ENCODE measurements at regions not wholly inside any gene's neighbourhood (a gene's known extent, or its start where the extent isn't known, plus 50 kb on each side); places are given as distances from the start of the nearest gene placed in this dataset.

DNA sequence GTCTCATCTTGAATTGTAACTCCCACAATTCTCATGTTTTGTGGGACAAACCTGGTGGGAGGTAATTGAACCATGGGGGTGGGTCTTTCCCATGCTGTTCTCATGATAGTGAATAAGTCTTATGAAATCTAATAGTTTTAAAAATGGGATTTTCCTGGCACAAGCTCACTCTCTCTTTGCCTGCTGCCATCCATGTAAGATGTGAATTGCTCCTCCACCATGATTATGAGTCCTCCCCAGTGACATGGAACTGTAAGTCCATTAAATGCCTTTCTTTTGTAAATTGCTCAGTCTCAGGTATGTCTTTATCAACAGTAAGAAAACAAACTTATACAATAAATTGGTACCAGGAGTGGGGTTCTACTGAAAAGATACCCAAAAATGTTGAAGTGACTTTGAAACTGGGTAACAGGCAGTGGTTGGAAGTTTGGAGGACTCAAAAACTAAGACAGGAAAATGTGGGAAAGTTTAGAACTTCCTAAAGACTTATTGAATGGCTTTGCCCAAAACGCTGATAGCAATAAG, 601.4 kb downstream of the ZEB2 start:
- ATAC-seq: no peak
- TF ChIP-seq ISL1 (CRISPR knock-in tag; IDR thresholded peaks at IDR 0.05) (no peak), ESRRG (CRISPR knock-in tag; IDR thresholded peaks at IDR 0.05) (no peak)
- TF ChIP-seq, protein P1, sequence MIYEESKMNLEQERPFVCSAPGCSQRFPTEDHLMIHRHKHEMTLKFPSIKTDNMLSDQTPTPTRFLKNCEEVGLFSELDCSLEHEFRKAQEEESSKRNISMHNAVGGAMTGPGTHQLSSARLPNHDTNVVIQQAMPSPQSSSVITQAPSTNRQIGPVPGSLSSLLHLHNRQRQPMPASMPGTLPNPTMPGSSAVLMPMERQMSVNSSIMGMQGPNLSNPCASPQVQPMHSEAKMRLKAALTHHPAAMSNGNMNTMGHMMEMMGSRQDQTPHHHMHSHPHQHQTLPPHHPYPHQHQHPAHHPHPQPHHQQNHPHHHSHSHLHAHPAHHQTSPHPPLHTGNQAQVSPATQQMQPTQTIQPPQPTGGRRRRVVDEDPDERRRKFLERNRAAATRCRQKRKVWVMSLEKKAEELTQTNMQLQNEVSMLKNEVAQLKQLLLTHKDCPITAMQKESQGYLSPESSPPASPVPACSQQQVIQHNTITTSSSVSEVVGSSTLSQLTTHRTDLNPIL (CRISPR knock-in tag; IDR thresholded peaks at IDR 0.05; ENCODE audit: low read depth): no peak

DNA sequence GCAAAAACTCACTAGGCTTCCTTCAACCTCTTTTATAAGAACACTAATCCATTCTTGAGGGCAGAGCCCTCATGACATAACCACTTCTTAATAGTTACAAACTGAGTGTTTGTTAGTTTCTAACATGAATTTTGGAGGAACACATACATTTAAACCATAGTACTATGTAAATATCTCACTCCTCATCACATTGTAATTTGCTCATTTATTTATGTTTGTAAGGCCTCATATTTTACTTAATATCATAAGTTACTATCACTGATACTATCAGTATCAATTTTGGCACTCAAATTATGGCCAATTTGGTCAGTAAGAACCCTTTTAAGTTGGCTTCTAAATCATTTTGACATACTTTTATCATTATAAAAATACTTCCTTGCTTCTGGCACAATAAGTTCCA, 603.1 kb downstream of the ZEB2 start:
- no peak for ATAC-seq
- TF ChIP-seq, protein P2, sequence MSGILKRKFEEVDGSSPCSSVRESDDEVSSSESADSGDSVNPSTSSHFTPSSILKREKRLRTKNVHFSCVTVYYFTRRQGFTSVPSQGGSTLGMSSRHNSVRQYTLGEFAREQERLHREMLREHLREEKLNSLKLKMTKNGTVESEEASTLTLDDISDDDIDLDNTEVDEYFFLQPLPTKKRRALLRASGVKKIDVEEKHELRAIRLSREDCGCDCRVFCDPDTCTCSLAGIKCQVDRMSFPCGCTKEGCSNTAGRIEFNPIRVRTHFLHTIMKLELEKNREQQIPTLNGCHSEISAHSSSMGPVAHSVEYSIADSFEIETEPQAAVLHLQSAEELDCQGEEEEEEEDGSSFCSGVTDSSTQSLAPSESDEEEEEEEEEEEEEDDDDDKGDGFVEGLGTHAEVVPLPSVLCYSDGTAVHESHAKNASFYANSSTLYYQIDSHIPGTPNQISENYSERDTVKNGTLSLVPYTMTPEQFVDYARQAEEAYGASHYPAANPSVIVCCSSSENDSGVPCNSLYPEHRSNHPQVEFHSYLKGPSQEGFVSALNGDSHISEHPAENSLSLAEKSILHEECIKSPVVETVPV (CRISPR knock-in tag; IDR thresholded peaks at IDR 0.05): no peak
- TF ChIP-seq ISL1 (CRISPR knock-in tag; IDR thresholded peaks at IDR 0.05): peak; percentile 29; the same call in 1 of the 2 replicates

DNA sequence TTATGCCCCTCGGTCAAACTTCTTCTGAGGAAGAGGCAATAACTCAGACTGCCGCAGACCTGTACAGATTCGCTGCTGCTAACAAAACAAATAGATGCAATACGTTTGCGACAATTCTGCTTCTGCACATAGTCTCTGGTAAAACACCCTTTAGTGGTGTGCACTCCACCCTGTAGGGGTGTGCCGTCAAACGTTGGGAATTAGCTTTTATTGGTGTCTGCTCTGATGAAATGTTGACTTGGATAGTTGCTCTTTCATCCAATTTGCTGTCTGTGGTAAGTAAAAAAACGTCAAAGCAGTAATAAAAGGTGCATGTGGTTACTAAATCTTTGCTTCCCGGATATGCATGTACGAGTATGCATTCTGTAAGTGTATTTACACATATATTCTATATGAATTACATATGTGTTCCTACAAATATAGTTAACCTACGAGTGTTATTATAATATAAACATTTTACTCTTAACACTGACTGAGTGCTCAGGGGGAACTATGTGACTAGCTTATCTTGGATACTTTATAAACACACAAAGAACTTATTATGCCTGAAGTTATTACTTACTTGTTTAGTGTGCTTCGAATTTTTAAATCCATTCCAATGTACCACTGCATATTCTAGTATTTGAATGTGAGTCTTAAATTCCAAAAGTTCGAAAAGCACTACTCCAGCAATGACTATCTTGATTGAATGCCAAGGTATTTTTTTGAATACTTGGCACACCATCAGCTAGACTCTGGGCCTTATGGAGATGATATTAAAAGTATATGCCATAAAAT, 610.2 kb downstream of the ZEB2 start:
- no peak for ATAC-seq
- TF ChIP-seq ZFP30 (CRISPR knock-in tag; IDR thresholded peaks at IDR 0.05): no peak

DNA sequence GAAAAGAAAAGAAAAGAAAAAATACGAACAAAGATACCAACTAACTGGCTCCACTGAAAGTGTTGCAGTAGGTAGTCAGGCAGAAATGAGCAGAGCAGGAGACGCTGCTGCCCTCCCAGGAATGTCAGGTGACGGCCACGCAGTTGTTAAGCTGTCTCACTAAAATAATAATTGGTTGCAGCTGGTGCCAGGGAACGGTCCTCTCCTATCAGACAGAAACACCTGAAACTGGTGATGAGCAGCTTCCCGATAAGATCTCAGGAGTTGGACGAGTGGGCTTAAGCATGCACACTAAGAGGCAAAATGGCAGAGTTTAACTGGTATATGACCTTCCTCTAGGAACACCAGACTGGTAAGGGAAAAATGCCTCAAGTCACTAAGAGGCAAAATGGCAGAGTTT, 611.1 kb downstream of the ZEB2 start:
- TF ChIP-seq PPARA (CRISPR knock-in tag; IDR thresholded peaks at IDR 0.05; ENCODE audit: borderline replicate concordance) (no peak), ISL1 (CRISPR knock-in tag; IDR thresholded peaks at IDR 0.05) (no peak), ARNTL (CRISPR knock-in tag; IDR thresholded peaks at IDR 0.05; ENCODE audit: borderline replicate concordance, low read depth) (no peak), TCF4 (CRISPR knock-in tag; IDR thresholded peaks at IDR 0.05; ENCODE audit: borderline replicate concordance) (no peak), ZNF8 (CRISPR knock-in tag; IDR thresholded peaks at IDR 0.05) (no peak), ZNF70 (CRISPR knock-in tag; IDR thresholded peaks at IDR 0.05) (no peak), ZNF565 (CRISPR knock-in tag; conservative IDR thresholded peaks at IDR 0.05; ENCODE audit: low read depth) (no peak), TOX (CRISPR knock-in tag; IDR thresholded peaks at IDR 0.05; ENCODE audit: borderline replicate concordance) (no peak), RARB (CRISPR knock-in tag; IDR thresholded peaks at IDR 0.05) (no peak), CSDC2 (CRISPR knock-in tag; IDR thresholded peaks at IDR 0.05) (no peak), OSR1 (CRISPR knock-in tag; IDR thresholded peaks at IDR 0.05) (no peak), ZFP30 (CRISPR knock-in tag; IDR thresholded peaks at IDR 0.05) (no peak)
- TF ChIP-seq, protein P3, sequence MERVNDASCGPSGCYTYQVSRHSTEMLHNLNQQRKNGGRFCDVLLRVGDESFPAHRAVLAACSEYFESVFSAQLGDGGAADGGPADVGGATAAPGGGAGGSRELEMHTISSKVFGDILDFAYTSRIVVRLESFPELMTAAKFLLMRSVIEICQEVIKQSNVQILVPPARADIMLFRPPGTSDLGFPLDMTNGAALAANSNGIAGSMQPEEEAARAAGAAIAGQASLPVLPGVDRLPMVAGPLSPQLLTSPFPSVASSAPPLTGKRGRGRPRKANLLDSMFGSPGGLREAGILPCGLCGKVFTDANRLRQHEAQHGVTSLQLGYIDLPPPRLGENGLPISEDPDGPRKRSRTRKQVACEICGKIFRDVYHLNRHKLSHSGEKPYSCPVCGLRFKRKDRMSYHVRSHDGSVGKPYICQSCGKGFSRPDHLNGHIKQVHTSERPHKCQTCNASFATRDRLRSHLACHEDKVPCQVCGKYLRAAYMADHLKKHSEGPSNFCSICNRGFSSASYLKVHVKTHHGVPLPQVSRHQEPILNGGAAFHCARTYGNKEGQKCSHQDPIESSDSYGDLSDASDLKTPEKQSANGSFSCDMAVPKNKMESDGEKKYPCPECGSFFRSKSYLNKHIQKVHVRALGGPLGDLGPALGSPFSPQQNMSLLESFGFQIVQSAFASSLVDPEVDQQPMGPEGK (CRISPR knock-in tag; IDR thresholded peaks at IDR 0.05; ENCODE audit: borderline replicate concordance): no peak
- TF ChIP-seq, protein P2 (CRISPR knock-in tag; IDR thresholded peaks at IDR 0.05): no peak
- TF ChIP-seq, protein P4, sequence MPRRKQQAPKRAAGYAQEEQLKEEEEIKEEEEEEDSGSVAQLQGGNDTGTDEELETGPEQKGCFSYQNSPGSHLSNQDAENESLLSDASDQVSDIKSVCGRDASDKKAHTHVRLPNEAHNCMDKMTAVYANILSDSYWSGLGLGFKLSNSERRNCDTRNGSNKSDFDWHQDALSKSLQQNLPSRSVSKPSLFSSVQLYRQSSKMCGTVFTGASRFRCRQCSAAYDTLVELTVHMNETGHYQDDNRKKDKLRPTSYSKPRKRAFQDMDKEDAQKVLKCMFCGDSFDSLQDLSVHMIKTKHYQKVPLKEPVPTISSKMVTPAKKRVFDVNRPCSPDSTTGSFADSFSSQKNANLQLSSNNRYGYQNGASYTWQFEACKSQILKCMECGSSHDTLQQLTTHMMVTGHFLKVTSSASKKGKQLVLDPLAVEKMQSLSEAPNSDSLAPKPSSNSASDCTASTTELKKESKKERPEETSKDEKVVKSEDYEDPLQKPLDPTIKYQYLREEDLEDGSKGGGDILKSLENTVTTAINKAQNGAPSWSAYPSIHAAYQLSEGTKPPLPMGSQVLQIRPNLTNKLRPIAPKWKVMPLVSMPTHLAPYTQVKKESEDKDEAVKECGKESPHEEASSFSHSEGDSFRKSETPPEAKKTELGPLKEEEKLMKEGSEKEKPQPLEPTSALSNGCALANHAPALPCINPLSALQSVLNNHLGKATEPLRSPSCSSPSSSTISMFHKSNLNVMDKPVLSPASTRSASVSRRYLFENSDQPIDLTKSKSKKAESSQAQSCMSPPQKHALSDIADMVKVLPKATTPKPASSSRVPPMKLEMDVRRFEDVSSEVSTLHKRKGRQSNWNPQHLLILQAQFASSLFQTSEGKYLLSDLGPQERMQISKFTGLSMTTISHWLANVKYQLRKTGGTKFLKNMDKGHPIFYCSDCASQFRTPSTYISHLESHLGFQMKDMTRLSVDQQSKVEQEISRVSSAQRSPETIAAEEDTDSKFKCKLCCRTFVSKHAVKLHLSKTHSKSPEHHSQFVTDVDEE (CRISPR knock-in tag; IDR thresholded peaks at IDR 0.05): no peak
- no peak for ATAC-seq
